GM23338 (cell line): ENCODE measurements at regions not wholly inside any gene's neighbourhood (a gene's known extent, or its start where the extent isn't known, plus 50 kb on each side); places are given as distances from the start of the nearest gene placed in this dataset.

Experiments used
- ATAC-seq: fragments of 200-7000 bp; cut with Tn5 transposase; 3 replicates; pipeline ENCODE4 v1.9.1; 2020
- DNase-seq: peaks from one replicate; pipeline ENCODE4 v3.0.0-alpha.2; 2015; ENCODE audit warnings: low spot score
- H2AFZ ChIP-seq: fragments of 200-600 bp; sonication (generic); 2 replicates; pipeline ENCODE4 v1.8.0; 2016; ENCODE audit warnings: antibody characterized with exemption, mild to moderate bottlenecking, moderate library complexity
- H3F3A ChIP-seq: fragments of 200-600 bp; sonication (generic); replicated peaks from 2 replicates; pipeline ENCODE4 v1.8.0; 2017; ENCODE audit warnings: antibody characterized with exemption, mixed run types, low read depth
- H3K27ac ChIP-seq: fragments of 200-600 bp; sonication (generic); 2 replicates; pipeline ENCODE4 v1.6.1; 2016; ENCODE audit warnings: low read depth
- H3K27me3 ChIP-seq: fragments of 200-600 bp; sonication (generic); 2 replicates; pipeline ENCODE4 v1.8.0; 2016; ENCODE audit warnings: mild to moderate bottlenecking, mixed run types, moderate library complexity; ENCODE audit not compliant: insufficient read depth
- H3K36me3 ChIP-seq: fragments of 200-600 bp; sonication (generic); 2 replicates; pipeline ENCODE4 v1.8.0; 2016; ENCODE audit warnings: mild to moderate bottlenecking; ENCODE audit not compliant: insufficient read depth
- H3K4me1 ChIP-seq: fragments of 200-600 bp; sonication (generic); 2 replicates; pipeline ENCODE4 v1.8.0; 2016; ENCODE audit warnings: mild to moderate bottlenecking, moderate library complexity; ENCODE audit not compliant: insufficient read depth
- H3K4me2 ChIP-seq: fragments of 200-600 bp; sonication (generic); 2 replicates; pipeline ENCODE4 v1.7.1; 2017; ENCODE audit warnings: mixed run types
- H3K4me3 ChIP-seq: fragments of 200-600 bp; sonication (generic); 2 replicates; pipeline ENCODE4 v1.6.1; 2016; ENCODE audit warnings: mixed run types
- H3K79me2 ChIP-seq: fragments of 200-600 bp; sonication (generic); replicated peaks from 2 replicates; pipeline ENCODE4 v1.8.0; 2017; ENCODE audit warnings: mild to moderate bottlenecking; ENCODE audit not compliant: insufficient read depth
- H3K9me2 ChIP-seq: fragments of 200-600 bp; sonication (generic); 2 replicates; pipeline ENCODE4 v1.8.0; 2017; ENCODE audit not compliant: insufficient read depth
- H4K20me1 ChIP-seq: fragments of 200-600 bp; sonication (generic); replicated peaks from 2 replicates; pipeline ENCODE4 v1.8.0; 2017; ENCODE audit warnings: mild to moderate bottlenecking; ENCODE audit not compliant: insufficient read depth
- H3K27ac Mint-ChIP-seq: 2 replicates; pipeline ENCODE4 v1.8.0; 2020; ENCODE audit warnings: inconsistent platforms, mild to moderate bottlenecking, moderate library complexity, mixed read lengths
- H3K27me3 Mint-ChIP-seq: 3 replicates; pipeline ENCODE4 v1.8.0; 2022; ENCODE audit warnings: low read depth, mild to moderate bottlenecking, moderate library complexity, mixed read lengths, inconsistent platforms; ENCODE audit not compliant: insufficient read depth, poor library complexity
- H3K36me3 Mint-ChIP-seq: 3 replicates; pipeline ENCODE4 v1.8.0; 2021; ENCODE audit warnings: low read depth, mild to moderate bottlenecking, inconsistent platforms, moderate library complexity, mixed read lengths
- H3K4me1 Mint-ChIP-seq: 3 replicates; pipeline ENCODE4 v1.8.0; 2020; ENCODE audit warnings: mild to moderate bottlenecking, inconsistent platforms, mixed read lengths
- H3K4me3 Mint-ChIP-seq: 3 replicates; pipeline ENCODE4 v1.8.0; 2021; ENCODE audit warnings: moderate library complexity, mild to moderate bottlenecking, inconsistent platforms, mixed read lengths
- H3K9me3 Mint-ChIP-seq: 3 replicates; pipeline ENCODE4 v1.8.0; 2020; ENCODE audit warnings: moderate library complexity, mild to moderate bottlenecking, inconsistent platforms, mixed read lengths
- CREB1 ChIP-seq: fragments of 250-450 bp; sonication (Bioruptor Pico); IDR thresholded peaks from 2 replicates; pipeline ENCODE4 v1.5.0; 2020; ENCODE audit warnings: low read depth, mild to moderate bottlenecking, moderate library complexity
- EZH2 ChIP-seq: fragments of 200-600 bp; sonication (generic); IDR thresholded peaks from one replicate; pipeline ENCODE4 v1.8.0; 2017; ENCODE audit warnings: antibody characterized with exemption, mild to moderate bottlenecking, low read depth; ENCODE audit not compliant: unreplicated experiment
- EZH2phosphoT487 ChIP-seq: fragments of 200-600 bp; sonication (generic); IDR thresholded peaks from one replicate; pipeline ENCODE4 v1.8.1; 2018; ENCODE audit warnings: antibody characterized with exemption; ENCODE audit not compliant: unreplicated experiment
- NANOG ChIP-seq: IDR thresholded peaks from 2 replicates; pipeline ENCODE4 v1.6.1; 2016; ENCODE audit warnings: antibody characterized with exemption, borderline replicate concordance
- POLR2AphosphoS5 ChIP-seq: IDR thresholded peaks from 2 replicates; pipeline ENCODE4 v1.6.1; 2016; ENCODE audit warnings: antibody characterized with exemption, low read depth
- STAT1 ChIP-seq: IDR thresholded peaks from one replicate; pipeline ENCODE4 v1.6.1; 2016; ENCODE audit warnings: antibody characterized with exemption; ENCODE audit not compliant: unreplicated experiment
- ZNF114 ChIP-seq: fragments of 250-450 bp; sonication (Bioruptor Pico); IDR thresholded peaks from 2 replicates; pipeline ENCODE4 v1.5.0; 2020; ENCODE audit warnings: mild to moderate bottlenecking, moderate library complexity
- TF ChIP-seq, protein P1 (sequence below): IDR thresholded peaks from one replicate; pipeline ENCODE4 v1.6.1; 2018; ENCODE audit warnings: antibody characterized with exemption; ENCODE audit not compliant: unreplicated experiment

DNA sequence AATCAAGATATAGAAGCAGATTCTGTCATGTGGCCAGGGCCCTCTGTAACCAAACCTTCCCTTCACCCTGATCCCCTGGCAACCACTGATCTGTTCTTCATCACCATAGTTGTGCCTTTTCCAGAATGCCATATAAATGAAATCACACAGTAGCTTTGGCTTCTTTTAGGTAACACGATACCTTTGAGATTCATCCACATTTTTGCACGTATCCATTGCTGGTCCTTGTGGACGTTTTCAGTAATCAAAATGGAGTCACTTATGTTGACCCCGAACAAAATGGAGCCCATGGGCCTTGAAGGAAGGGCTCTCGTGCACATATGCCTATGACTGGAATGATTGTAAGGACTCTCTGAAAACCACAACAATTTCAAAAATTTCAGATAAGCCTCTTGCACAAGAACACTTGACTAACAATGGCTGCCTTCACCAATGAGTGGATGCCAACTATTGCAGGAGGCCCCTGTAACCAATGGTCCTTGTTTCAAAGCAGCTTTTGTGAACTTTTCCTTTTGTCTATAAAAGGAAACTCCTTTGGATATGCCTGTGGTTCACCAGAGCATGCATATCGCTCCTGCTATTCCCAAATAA, 84.3 kb upstream of the RALY start:
- Mint-ChIP-seq H3K4me1 (no peaks in the 10 kb centered on the region; the same call in 2 of the 3 replicates), H3K9me3 (no peaks in the 10 kb centered on the region), H3K4me3 (no peak overlapping the region), H3K27ac (no peak overlapping the region), H3K36me3 (no peaks in the 10 kb centered on the region), H3K27me3 (peaks cover 2% of the 10 kb centered on the region)
- H3K4me2 ChIP-seq = no peak overlapping the region
- H4K20me1 ChIP-seq = no peaks in the 10 kb centered on the region
- no peaks in the 10 kb centered on the region for H3K79me2 ChIP-seq
- no peak overlapping the region for H3K27ac ChIP-seq
- H2AFZ ChIP-seq = no peak overlapping the region
- ATAC-seq (no peak), DNase-seq (no peak)
- no peaks in the 10 kb centered on the region for H3K4me1 ChIP-seq
- no peaks in the 10 kb centered on the region for H3K9me2 ChIP-seq
- no peaks in the 10 kb centered on the region for H3K27me3 ChIP-seq
- H3K4me3 ChIP-seq = no peak overlapping the region
- H3K36me3 ChIP-seq = no peaks in the 10 kb centered on the region
- no peaks in the 10 kb centered on the region for H3F3A ChIP-seq
- TF ChIP-seq EZH2phosphoT487 = no peak

DNA sequence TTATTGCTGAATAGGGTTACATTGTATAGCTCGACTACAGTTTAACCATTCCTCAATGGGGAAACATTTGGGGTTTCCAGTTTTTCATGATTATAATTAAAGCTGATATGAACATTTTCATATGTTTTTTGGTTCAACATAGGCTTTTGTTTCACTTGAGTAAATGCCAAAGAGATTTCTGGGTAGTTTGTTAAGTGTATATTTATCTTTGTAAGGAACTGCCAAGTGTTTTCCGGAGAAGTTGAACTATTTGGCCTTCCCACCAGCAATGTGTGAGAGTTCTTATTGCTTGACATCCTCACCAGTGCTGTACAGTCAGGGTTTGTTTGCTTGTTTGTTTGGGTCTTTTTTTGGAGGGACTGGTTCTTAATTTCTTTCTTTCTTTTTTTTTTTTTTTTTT, 83.7 kb upstream of the RALY start:
- ATAC-seq = no peak
- Histone ChIP-seq H3K79me2 (no peaks in the 10 kb centered on the region), H3K4me3 (no peak overlapping the region), H3K36me3 (no peaks in the 10 kb centered on the region), H3F3A (no peaks in the 10 kb centered on the region), H3K4me1 (no peaks in the 10 kb centered on the region), H2AFZ (no peak overlapping the region), H3K4me2 (no peak overlapping the region), H3K27ac (no peak overlapping the region), H3K9me2 (no peaks in the 10 kb centered on the region), H4K20me1 (no peaks in the 10 kb centered on the region), H3K27me3 (no peaks in the 10 kb centered on the region)
- TF ChIP-seq, protein P1, sequence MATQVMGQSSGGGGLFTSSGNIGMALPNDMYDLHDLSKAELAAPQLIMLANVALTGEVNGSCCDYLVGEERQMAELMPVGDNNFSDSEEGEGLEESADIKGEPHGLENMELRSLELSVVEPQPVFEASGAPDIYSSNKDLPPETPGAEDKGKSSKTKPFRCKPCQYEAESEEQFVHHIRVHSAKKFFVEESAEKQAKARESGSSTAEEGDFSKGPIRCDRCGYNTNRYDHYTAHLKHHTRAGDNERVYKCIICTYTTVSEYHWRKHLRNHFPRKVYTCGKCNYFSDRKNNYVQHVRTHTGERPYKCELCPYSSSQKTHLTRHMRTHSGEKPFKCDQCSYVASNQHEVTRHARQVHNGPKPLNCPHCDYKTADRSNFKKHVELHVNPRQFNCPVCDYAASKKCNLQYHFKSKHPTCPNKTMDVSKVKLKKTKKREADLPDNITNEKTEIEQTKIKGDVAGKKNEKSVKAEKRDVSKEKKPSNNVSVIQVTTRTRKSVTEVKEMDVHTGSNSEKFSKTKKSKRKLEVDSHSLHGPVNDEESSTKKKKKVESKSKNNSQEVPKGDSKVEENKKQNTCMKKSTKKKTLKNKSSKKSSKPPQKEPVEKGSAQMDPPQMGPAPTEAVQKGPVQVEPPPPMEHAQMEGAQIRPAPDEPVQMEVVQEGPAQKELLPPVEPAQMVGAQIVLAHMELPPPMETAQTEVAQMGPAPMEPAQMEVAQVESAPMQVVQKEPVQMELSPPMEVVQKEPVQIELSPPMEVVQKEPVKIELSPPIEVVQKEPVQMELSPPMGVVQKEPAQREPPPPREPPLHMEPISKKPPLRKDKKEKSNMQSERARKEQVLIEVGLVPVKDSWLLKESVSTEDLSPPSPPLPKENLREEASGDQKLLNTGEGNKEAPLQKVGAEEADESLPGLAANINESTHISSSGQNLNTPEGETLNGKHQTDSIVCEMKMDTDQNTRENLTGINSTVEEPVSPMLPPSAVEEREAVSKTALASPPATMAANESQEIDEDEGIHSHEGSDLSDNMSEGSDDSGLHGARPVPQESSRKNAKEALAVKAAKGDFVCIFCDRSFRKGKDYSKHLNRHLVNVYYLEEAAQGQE = no peak
- TF ChIP-seq EZH2phosphoT487 = no peak
- TF ChIP-seq EZH2 = no peak
- no peak for TF ChIP-seq CREB1 (CRISPR knock-in tag)
- no peak for TF ChIP-seq NANOG
- no peak for TF ChIP-seq STAT1
- TF ChIP-seq ZNF114 (CRISPR knock-in tag) = no peak
- no peak for TF ChIP-seq POLR2AphosphoS5
- Mint-ChIP-seq H3K36me3 (no peaks in the 10 kb centered on the region), H3K27me3 (peaks cover 2% of the 10 kb centered on the region), H3K4me1 (peaks cover 4% of the 10 kb centered on the region; the same call in 2 of the 3 replicates), H3K9me3 (no peaks in the 10 kb centered on the region), H3K27ac (no peak overlapping the region), H3K4me3 (no peak overlapping the region)
- no peak for DNase-seq
